CD4-positive, alpha-beta T cell treated with Interferon gamma for 1 hour (primary cell): ENCODE measurements at regions not wholly inside any gene's neighbourhood (a gene's known extent, or its start where the extent isn't known, plus 50 kb on each side); places are given as distances from the start of the nearest gene placed in this dataset.

Experiments used
- DNase-seq: peaks from one replicate; pipeline ENCODE4 v3.0.0-alpha.2; 2020

DNA sequence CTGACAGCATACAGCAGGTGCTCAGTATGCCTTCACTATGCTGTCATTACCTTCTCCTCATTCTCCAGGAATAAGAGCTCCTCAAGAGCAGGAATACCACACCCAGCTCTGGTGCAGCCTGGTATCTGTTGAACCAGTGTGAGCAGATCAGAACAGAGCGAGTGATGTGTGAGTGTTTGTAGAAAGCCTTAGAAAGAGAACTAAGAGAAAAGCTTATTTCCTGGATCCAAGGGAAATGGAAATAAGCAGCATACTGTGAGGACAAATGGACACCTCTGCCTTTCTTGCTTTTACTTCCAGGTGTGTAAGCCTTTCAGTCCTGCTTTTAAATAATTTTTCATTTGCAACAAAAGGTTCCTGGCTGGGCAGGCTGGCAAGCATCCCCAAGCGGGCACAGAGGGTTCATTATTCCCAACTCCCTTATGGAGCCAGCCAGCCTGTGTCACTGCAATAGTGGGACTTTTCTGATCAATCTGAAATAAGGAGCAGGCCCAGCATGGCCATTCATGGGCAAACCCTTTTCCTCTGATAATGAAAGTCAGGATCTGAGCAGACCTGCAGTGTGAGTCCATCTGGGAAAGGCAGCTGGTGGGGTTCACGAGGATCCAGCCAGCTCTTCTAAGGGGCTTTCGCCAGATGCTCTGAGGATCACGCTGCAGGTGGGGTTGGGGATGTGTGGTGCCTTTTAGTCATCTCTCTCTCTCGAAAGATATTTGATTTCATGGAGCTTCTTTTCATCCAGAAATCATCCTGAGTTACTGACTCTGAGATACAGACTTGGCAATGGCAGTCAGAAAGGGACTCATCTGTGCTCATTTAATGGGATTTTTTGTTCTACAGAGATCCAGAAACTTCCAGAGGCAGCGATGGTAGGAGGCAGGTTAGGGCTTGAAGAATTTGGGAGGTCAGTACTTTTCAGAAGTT, 594.9 kb upstream of the CFAP20DC start:
- DNase-seq, result no peak

DNA sequence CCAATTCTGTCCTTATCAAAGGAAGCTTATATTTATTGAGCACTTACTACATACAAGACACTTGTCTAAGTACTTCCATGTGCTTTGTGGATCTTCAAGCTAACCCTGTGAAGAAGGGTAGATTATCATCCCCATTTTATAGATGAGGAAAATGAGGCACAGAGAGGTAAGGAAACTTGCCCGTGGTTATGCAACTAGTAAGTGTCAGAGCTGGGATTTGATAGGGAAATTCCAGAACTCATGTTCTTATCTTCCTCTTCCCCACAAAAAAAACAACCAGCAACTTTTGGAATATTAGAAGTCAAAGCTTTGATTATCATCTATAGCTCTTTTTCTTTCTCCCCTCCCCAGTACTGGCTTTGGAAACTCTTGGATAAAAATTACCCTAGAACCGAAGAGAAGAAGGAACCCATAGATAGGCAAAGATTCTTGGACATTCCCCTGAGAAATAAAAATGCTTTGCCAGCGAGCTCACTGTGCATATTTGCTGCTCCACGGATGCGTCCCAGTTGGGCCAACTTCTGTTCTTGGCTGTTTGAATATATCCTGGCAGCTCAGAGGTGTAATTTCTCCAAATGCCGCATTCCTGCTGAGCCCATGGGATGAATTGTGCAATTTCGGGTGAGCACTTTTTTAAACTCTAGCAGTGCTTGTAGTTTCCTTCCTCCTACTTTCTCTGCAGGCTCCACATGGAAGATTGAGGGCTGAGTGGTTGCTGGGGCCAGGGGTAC, 591.5 kb upstream of the CFAP20DC start:
- no peak for DNase-seq

DNA sequence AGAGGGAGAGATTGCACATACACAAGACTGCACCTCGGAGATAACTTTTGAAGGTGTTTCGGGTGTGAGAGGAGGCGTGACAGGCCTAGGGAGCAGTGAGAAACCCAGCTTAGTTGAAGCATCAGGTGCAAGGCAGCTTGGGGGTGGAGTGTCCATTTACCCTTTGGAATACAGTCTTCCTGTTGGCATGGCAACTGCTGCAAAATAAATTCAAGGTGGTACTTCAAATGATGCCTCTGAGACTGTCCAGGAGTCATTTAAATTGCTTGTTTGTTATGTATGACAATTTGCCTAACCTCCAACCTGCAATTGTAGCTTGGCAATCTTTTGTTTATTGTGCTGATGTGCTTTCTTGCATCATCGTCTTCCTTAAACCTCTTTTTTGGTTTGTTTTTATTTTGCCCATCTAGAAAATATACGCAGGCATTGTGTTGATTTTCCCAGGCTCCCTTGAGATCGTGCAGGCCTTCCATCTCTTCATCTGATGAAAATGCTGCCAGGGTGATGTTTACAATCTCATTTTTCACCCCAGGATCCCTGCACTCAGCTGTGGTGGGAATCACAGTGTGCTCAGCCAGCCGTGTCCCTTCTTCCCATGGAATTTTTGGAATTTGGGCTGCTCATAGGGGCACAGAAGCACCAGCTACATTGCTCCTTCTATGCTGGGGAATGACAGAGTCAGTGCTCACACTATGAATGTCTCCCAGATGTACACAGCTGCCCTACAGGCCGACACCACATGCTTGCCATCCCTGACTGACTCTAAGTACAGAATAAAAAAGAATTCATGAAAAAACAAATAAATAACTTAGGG, 583.1 kb upstream of the CFAP20DC start:
- DNase-seq, result no peak

DNA sequence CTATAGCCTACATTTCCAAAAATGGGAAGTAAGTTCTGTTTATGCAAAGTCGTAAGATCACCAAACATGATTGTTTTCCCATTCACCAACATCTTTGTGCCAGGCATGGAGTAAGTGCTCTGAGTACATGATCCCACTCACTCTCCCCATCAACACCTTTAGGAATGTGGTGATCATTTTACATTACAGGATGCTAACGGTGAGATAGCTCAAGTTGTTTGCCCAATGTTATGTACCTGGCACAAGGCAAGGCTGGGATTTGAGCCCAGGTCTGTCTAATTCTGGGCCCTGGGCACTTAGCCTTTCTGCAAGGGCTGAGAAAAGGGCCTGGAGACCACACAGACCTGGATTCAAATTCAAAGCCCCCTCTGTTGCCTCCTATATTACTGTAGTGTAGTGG, 581.7 kb upstream of the CFAP20DC start:
- no peak for DNase-seq

DNA sequence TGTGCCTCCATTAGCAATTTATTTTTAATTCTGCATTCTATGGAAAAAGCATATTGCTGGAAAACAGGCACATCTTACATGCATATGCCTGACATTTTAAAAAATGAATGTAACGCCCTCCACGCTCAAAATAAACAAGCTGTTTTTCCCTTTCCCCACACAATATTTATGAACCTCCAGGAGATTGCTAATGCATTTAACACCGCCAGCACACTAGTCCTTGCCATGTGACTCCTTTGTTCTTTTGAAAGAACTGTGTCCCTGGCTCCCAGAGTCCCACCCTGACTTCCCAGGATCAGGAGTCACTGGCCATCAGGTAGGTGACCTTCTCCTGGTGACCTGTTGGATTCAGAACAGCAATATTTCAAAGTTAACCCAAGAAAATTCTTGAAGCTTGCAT, 571.2 kb upstream of the CFAP20DC start:
- no peak for DNase-seq

DNA sequence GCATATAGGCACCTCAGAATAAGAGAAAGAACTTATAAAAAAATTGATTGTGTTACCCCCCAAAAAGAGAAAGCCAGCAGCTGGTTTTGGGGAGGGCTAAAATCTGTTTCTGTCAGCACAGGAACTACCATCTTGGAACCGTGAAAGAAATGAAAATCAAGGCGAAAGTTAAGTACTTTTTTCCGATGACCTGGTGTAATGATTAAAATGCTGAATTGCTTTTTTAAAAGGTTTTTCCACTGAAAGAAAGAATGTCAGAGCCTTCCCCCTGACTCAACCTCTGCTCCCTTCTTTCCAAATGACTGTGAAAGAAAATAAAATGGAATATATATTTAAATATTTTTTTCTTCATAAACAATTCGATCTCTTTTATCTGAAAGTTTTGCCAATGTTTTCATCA, 570.5 kb upstream of the CFAP20DC start:
- no peak for DNase-seq

DNA sequence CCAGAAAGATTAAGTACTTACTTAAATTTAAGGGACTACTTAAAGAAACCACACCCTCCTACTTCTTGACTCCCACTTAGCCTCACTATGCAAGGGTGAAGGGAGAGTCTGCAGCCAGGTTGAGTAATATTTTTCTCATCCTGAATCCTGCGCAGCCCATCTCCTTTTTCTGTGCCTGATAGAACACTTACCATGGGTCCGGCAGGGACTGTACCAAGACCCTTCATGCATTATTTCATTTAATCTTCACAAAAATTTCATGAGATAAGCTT, 562.6 kb upstream of the CFAP20DC start:
- no peak for DNase-seq

DNA sequence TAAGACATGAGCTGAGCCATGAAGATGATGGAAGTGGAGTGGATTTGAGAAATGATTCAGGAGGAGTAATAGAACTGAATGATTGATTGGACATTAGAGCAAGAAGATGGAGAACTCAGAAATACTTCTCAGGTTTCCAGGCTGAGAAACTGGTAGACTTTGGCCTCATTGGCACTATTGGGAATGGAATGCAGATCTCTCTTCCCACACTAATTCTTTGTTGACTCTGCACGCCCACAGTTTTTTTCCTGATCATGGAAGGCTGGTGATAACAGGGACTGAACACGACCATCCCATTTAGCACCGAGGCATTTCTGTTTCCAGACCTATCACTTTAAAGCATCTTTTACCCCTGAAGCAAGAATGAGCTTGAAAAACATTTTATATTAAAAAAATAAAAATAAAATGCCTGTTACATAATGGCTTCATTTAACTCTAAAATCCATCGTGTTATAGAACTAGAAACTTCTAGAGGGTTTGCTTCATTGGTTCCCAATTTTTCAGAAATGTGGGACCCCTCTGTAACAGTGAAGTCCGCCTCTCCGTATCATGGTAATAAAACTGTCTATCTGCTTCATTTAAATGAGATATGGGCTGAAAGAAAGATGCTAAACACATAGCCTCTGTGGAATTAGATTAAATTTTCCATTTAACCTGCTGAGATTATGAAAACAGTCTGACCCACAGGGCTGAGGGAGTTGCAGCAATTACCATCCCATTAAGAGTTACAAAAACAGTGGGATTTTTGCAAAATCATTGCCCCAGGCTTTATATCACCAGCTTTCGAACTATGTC, 562.0 kb upstream of the CFAP20DC start:
- DNase-seq, result no peak

DNA sequence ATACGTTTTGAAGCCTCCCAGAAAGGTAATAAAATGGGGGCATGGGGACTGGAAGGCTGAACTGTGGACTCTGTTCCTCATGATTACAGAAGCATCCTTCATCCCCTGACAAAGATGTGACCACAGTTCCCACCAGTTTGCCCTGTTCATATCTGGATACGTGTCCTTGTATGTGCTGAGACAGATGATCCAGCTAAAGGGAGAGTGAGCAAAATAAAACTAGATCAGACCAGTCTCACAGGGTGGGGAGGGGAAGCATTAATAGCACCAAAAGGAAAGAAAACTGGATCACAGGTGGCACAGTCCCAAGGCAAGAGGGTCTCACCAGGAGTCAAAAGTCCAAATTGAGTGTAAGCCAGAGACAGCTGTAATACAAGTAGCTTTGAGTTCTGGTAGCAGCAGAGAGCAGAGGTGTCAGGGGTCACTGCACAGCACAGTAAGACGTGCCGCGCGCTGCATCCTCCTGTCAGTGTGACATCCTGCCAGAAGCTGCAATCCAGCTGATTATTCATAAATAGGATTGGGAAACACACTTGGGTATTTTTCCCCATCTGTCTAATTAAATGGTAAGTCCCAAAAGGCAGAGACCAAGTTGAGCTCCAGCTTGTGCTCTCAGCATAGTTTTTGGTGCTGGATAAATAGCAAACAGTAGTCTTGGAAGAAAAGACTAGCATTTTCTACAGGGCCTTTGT, 560.0 kb upstream of the CFAP20DC start:
- no peak for DNase-seq

DNA sequence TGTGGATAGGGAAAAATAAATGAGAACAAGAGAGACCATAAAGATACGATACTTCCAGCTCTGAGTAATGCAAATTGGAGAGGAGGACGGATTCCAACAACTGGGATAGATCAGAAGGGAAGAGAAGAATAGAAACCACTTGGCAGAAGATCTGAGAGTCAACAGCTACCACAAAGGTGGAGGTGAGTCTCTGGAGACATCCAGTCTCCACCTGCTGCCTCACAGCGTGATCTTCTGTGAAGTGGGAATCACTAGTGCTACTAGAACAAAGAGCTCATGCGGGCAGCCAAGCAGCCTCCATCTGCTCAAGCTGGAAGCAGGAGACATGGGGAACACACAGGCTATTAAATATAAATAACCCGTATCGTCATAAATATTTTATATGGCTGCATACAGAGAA, 558.5 kb upstream of the CFAP20DC start:
- DNase-seq, result no peak

DNA sequence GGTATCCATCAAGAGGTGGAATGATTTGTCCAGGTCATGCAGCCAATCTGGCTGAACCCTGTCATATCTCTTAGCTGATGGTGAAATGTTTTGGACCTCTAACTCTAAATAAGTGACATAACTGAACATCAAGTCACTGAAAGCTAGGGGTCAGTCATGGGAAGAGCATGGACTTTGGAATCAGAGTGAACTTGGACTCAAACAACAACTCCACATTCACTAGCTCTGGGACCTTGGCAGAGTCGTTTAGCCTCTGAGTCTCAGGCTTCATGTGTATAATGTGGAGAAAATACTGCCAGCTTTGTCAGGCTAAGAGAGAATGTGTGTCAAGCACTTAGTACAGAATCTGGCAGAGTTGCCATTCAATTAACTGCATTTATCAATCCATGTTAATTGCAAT, 557.8 kb upstream of the CFAP20DC start:
- no peak for DNase-seq

DNA sequence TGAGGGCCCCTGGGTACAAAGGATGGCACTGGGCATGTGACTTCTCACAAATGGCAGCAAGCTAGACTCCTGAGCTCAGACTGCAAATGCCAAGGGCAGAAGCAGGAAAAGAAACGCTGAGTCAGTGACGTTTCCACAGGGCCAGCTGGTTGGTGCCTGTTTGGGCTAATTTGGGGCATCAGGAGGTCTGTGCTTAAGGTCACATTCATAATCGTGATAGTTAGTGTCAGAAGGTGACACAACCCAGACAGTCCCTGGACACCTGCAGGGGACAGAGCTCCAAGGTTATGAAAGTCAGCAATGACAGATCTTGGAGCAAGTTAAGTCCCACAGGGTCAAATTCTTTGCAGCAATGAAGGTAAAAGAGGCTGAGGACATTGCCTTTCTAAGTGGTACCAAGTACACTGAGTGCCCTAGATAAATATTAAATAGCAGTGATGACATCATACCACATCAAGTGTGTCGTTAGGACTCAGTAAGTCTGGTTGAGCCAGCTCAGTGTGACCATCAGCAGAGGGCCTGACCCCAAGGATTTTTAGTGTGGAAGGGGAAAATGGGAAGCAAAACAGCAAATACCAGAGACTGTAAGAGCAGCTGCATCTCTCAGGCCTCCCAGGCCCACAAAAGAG, 556.9 kb upstream of the CFAP20DC start:
- no peak for DNase-seq

DNA sequence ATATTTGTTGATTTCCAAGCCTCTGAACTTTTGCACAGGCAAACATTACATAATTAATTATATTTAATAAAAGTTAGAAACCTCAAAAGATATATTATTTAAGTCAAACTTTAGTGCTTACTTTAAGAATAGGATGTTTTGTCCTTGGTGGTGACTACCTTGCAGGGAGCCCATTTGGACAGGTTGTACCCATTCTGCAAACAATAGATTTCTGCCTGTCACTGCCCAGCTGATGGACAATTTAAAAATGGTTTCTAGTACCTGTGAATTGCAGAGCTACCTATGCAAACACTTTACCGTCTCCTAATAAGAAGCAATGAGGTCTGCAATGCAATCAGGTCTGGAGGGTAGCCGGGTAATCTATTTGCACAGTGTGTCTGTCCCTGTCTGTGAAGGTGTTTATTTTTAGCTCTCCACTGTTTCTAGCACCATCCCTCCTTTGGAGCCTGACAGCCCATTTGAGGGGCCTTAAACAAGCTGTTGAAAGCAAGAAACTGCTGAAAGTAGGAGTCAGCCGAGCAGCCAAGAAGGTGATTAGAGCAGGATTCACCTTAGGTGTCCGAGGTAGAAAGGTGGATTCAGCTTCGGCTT, 556.2 kb upstream of the CFAP20DC start:
- no peak for DNase-seq

DNA sequence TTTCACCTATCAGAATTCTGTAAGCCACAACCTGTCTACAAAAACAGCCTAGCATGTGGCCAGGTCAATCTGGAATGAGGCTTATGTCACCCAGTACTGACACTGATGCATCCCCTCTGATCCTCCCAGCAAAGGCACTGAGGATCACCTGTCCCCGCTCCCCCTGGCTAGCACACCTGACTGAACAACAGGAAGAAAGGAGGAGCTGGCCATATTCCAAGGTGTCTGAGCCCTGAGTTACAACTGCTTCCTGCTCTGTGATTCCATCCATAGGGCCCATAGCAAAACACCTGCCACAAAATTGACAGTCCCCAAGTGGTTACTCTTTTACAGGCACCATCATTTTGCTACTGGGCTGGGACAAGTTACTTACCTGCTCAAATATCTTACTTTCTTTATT, 555.5 kb upstream of the CFAP20DC start:
- DNase-seq, result no peak

DNA sequence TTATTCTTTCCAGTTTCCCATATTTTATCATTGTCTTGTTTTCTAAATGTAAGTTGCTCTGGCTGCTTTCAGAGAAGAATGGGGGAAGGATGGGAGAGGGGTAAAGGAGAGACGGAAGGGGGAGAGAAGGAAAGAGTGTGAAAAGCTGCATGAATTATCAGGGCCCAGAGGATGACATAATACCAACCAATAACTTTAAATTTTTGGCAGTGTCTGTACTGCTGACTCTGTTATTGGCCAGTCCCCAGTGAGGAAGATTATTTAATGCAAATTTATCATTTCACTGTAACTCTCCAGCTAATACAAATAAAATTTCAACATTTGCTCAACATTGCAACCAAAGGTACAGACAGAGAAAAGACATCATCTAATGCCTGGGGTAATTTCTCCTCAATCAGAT, 551.7 kb upstream of the CFAP20DC start:
- no peak for DNase-seq

DNA sequence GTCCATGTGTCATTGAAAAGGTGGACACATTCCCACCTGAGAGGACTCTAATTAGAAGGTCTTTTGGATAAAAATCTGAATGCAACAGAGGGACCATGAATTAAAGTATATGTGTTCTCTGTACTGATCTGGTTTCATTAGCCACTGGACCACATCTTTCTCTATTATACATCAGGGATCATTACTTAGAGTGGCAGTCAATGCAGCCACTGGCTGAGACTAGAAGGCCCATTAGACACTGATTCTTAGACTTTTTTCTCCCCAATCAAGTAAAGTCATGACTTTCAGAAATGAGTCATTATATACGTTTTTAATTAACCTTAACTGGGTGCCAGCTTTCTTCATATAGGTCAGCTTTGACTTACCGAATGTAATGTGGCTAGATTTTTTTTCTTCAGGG, 550.8 kb upstream of the CFAP20DC start:
- DNase-seq, result no peak

DNA sequence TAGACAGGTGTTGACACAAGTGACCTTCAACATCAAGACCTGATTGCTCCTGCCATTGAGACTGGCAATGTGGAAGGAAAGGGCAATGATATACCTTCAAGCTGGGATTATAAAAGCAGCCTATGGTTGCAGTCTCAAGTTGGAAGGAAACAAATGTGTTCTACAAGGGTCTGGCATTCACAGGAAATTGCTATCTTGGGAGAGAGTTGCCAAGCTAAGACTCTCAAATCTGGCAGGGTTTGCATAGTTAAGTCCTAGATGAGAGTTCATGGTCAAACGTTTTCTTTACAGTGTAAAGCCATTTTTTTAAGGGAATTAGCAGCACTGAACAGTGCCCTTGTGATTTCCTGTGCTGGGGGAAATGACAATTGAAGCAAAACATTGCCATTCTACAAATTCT, 546.9 kb upstream of the CFAP20DC start:
- no peak for DNase-seq

DNA sequence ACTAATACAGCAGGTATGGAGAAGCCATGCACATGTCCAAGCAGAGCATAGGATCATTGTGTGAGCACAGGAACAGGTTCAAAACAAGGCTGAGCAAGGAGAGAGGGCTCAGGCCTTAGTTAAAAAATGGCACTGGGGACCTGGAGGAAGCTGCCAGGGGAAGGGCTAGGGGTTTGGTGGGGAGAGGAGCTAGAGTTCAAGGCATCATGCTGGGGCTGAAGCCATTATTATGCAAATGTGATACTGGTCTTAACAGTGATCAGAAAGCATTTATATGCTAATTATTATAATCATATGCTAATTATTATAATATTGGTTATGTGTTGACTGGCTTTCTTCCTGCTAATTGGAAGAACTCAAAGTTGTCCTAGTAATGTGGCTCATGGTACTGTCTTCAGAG, 546.0 kb upstream of the CFAP20DC start:
- DNase-seq, result no peak

DNA sequence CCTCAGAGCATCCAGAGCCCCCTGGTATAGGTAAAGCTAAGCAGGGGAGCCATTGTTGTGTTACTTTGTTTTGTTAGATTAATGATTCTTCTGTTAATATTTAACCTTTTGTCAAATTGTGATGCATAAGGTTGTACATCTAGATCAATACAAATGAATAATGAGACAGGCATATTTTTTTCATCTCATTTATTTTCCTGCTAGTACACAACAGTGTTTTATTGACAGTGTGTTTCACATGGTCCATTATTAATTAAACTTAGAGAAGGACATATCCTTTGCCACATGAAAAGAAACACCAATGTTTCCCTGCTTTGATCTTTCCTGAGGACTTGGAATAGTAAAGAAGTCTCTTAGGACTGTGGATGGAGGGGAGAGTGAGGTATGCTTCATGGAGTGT, 543.6 kb upstream of the CFAP20DC start:
- no peak for DNase-seq

DNA sequence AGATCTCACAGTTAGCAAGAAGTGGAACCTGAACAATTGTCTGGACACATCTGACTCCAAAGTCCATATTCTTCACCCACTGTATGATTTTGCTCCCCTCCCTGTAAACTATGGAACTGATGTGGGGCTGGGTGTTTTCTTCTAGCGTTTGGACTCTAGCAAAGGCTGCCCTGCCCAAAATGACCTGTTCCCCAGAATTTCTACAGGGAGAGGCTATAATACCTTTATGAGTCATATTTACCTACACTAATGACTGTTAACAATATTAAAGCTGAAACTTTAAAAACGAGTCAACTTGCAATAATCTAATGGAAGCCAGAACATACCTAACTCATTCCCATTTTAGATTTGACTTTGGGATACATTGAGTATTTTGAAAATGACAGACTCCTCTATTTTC, 531.2 kb upstream of the CFAP20DC start:
- no peak for DNase-seq

DNA sequence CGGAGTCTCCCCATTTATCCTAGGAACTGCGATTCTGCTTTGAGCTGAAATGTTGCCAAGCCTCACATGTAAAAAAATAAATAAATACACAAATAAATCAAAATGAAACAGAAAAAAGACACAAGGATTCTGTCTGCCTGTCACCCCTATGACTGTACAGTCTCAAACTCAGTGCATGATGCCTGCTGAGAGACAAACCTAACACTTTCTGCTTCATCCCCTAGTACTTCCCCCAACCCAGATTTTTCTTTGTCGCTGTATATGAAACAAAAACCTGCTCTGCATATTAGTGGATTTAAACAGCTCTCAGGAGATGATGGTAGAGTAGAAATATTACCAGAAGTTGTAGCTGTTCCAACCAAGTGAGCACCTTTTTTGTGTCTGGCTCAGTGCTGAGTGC, 530.7 kb upstream of the CFAP20DC start:
- no peak for DNase-seq
